ENCODE measurements at regions not wholly inside any gene's neighbourhood (a gene's known extent, or its start where the extent isn't known, plus 50 kb on each side); places are given as distances from the start of the nearest gene placed in this dataset.

DNA sequence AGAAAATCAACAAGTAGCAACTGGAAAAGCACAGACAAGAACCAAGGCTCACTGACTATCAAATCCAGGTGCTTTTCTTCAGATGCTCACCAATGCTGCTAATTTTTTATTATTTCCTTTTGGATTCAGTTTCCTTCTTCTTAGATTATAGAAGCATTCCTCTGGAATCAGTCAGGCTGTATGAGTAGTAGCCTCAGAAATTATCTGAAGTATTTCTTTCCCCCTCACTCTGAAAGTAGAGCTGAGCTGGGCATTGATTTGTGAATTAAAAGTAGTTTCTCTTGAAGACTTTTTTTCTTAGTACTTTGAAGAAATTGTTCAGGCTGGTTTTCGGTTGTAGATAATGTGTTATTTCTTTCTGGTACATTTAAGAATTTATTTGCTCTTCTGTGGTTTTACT lies 273.7 kb downstream of the NOL4 start:
- no peak for DNase-seq

DNA sequence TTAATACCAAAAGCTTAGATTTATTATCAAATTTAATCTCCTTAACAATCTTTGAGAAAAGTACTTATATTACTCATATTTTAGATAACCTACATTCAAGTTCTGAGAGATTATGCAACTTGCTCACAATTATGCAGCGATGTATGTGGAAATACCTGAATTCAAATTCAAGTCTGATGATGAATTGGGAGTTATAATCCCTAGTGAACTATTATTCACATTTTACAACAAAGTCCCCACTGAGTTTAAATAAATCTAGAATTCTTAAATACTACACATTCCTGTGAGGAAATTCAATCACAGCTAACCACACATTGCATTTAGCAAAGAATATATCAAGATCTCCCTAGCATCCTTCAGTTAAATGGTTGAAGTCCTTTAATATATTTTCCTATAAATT lies 278.4 kb downstream of the NOL4 start:
- DNase-seq, result no peak

GRCh38 chr18:33944493-33944892 lies 280.2 kb downstream of the NOL4 start:
- DNase-seq, result no peak

DNA sequence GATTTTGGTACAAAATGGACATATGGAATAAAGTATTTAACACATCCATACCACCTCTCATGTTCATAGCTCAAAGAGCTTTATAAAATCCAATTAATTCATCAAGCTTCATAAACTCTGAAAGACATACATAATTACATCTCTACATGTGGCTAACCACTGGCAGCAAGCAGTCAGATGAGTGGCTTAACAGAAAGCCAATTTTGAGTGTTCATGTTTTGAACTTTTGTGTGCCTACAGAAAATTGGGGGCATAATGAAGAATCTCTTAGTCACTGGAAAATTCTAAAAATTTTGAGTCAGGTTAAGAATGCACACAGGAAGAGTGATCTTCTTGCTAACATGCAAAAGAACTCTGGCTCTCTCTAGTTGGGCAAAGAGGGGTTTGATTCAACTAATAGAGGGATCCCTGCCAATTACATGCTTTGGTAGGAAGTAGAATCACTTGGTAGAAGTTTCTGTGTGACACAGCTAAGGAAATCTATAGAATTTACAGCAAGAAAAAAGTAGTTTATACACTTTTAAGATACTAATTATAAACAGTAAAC lies 287.4 kb downstream of the NOL4 start:
- no peak for DNase-seq

- no peak for DNase-seq
These were observed 290.5 kb downstream of the NOL4 start for GRCh38 chr18:33934258-33934657.

DNA sequence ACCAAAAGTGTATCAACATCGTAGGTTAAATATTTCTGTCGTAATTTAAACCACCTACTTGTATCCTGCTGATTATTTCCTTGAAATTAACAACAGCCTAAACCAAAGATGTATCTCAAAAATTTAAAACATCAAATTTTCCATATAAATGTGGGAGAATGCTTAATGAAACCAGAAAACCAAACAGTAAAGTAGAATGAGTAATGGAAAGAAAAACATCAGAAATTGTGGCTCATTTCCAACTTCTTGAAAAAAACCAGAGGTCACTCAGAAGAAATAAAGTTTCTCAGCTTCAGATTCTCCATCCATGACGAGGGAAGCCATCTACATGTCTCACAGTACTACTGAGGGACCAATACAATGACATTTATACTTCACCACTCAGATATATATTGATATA lies 296.5 kb downstream of the NOL4 start:
- DNase-seq, result no peak

- DNase-seq, result no peak
These were observed 300.1 kb downstream of the NOL4 start for GRCh38 chr18:33924576-33924975.

- peak; percentile 27 for DNase-seq
These were observed 300.7 kb downstream of the NOL4 start for GRCh38 chr18:33923980-33924379.

GRCh38 chr18:33918571-33918970 lies 306.1 kb downstream of the NOL4 start:
- no peak for DNase-seq

- DNase-seq, result no peak
These were observed 308.5 kb downstream of the NOL4 start for GRCh38 chr18:33916200-33916599.

DNA sequence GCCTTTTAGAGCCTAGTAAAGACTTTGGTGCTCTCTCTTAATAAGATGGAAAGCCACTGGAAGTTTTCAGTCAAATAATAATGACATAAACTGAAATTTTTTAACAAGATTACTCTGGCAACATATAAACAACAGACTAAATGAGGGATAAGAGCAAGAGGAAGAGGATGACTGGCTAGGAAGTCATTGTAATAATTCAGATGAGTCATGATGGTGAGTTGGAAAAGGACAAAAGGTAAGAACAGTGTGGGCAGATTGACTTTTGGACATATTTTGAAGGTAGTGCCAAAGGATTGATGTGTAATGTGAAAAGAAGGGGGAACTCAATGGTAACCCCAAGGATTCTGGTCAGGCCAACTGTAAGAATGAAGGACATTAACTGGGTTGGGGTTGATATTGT lies 310.3 kb downstream of the NOL4 start:
- no peak for DNase-seq

DNA sequence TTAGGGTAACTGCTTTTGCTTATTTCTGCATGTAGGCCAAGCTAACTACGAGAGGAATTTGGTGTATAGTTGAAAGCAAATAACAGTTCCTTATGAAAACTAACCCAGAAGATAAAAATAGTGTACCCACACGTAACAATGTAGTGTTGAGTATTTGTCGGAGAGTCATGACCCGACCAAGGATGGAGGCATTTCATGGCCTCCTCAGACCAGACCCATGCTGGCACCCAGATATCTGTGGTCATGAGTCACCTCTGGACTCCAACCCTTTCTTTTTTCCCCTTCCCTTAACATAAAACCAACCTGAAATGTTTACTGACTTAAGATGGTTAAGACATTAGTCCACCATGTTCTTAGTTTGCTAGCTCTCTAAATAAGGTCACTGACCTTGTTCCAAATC lies 318.7 kb downstream of the NOL4 start:
- no peak for DNase-seq

DNA sequence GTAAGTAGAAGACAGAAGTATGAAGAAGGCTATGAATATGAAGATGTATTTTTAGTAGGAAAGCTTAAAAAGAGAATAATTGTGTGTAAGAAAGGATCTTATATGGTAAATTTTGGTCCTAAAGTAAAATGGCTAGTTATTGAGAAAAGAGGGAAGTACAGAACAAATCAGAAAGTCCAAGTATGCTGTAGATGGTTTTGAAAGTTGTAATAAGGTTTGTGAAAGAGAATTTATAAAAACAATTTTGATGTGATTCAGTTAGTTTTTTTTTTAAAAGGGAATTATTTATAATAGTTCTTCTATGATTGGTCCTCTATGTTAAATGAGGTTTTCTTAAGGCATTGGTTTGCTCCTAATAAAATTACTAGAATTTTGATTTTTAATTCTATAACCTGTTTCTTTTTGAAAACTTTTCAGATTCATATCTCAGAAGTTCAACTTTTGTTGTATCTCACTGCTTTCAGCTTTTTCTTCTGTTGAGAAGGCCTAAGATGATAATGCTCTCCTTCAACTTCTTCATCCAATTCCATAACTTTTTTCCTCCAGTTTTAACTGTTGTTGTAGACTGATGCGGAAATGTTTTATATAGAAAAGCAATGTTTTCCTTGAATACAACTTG lies 322.7 kb downstream of the NOL4 start:
- peak; percentile 16 for DNase-seq

- DNase-seq, result no peak
These were observed 322.6 kb downstream of the ASXL3 start for GRCh38 chr18:33900638-33901037.

GRCh38 chr18:33898427-33898826 lies 320.4 kb downstream of the ASXL3 start:
- no peak for DNase-seq

- no peak for DNase-seq
These were observed 300.2 kb downstream of the ASXL3 start for GRCh38 chr18:33878213-33878612.

- no peak for DNase-seq
These were observed 297.1 kb downstream of the ASXL3 start for GRCh38 chr18:33875029-33875565.

GRCh38 chr18:33873112-33873511 lies 295.1 kb downstream of the ASXL3 start:
- no peak for DNase-seq

DNA sequence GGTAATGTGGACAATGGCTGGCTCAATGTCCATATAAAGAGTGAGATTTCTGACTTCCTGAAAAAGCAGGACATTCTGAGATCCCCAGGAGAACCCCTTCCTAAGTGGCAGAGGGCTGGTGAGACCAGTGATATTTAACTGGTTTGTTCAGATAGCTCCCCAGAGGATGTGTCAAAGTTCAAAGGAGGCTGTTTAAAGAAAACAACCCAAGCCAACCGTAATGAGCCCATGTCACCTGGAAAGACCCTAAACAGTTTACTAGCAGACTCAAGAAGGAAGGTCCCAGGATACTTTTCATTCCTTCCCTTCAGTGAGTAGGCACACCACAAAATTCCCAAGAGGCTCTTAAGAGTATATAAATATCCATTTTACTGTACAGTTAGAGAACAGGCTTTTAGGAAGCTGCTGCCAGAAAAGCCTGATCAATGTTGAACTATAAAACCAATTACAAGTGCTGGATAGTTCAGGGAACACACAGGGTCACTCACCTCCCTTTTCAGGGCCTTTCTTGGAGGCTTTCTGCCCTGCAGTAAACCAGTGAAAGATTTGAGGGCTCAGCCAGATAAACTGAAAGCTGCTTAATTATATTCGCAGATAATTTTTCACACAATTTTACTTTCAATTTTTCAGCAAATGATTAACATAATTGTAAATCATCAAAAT lies 293.5 kb downstream of the ASXL3 start:
- peak; percentile 25 for DNase-seq

DNA sequence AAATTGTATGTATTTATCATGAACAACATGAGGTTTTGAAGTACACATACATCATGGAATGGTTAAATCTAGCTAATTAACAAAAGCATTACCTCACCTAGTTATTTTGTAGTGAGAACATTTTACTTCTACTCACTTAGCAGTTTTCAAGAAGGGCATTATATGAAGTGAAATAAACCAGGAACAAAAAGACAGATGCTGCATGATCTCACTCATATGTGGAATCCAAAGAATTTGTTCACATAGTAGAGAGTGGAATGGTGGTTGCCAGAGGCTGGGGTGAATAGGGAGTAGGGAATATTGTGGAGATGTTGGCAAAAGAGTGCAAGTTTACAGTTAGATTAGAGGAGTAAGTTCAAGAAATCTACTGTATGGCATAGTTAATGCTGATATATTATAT lies 292.0 kb downstream of the ASXL3 start:
- no peak for DNase-seq

DNA sequence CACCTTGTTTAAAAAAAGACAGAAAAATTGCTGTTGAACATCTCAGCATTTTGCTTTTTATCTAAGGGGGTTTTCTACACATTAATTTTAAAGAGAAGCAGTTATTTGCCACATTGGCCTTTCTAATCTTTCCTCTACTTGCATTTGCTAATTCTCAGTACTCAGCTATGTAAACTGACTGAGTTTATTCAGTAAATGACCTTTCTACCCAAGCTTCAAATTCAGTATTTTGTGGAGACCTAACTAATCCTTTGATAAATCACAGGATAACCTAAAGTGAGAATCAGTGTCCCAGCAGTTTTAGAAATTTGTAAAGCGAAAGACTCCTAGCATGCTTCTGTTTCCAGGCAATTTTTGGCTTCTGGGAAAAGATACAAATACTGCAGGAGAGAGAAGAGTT lies 288.4 kb downstream of the ASXL3 start:
- DNase-seq, result no peak

DNA sequence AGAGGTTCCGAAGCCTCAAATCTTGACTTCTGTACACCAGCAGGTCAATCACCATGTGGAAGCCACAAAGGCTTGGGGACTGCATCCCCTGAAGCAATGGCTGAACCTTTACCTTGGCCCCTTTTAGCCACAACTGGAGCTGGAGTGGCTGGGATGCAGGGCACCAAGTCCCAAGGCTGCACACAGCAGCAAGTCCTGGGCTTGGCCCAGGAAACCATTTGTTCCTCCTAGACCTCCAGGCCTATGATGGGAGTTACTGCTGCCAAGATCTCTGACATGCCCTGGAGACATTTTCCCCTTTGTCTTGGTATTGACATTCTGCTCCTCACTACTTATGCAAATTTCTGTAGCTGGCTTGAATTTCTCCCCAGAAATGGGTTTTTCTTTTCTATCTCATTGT lies 285.9 kb downstream of the ASXL3 start:
- no peak for DNase-seq

- no peak for DNase-seq
These were observed 276.8 kb downstream of the ASXL3 start for GRCh38 chr18:33854827-33855139.

- DNase-seq, result no peak
These were observed 276.2 kb downstream of the ASXL3 start for GRCh38 chr18:33854086-33854826.
